CD14-positive monocyte (primary cell): ENCODE measurements at regions not wholly inside any gene's neighbourhood (a gene's known extent, or its start where the extent isn't known, plus 50 kb on each side); places are given as distances from the start of the nearest gene placed in this dataset.

Experiments
- DNase-seq, 3 donors: peaks; one replicate each; pipeline ENCODE4 v3.0.0-alpha.2; 2011 to 2022
- H2AFZ ChIP-seq: 2 replicates; pipeline ENCODE4 v1.6.0; 2012; ENCODE audit warnings: mild to moderate bottlenecking, low read depth, low read length, inconsistent platforms; ENCODE audit not compliant: insufficient read depth, poor library complexity, severe bottlenecking
- H3K27ac ChIP-seq, 2 donors: 1 replicate in 1 of 2; 2 replicates in 1 of 2; pipeline ENCODE4 v1.5.1; 2012 to 2013; ENCODE audit warnings: low read length in 2 of 2, control low read depth in 1 of 2, inconsistent platforms in 1 of 2, low read depth in 1 of 2, mild to moderate bottlenecking in 1 of 2
- H3K27me3 ChIP-seq, 2 donors: one replicate each; pipeline versions ENCODE4 v1.6.0 to v1.6.1; 2011 to 2013; ENCODE audit warnings: low read length in 2 of 2; ENCODE audit not compliant: control insufficient read depth in 2 of 2, insufficient read depth in 2 of 2
- H3K36me3 ChIP-seq, 2 donors: replicated peaks in 1 of 2; 1 replicate in 1 of 2; 2 replicates in 1 of 2; pipeline versions ENCODE4 v1.5.1 to v1.6.1; 2012 to 2013; ENCODE audit warnings: low read length in 2 of 2, control low read depth in 1 of 2, inconsistent platforms in 1 of 2, mild to moderate bottlenecking in 1 of 2; ENCODE audit not compliant: insufficient read depth in 2 of 2, control insufficient read depth in 1 of 2
- H3K4me1 ChIP-seq, 2 donors: 1 replicate in 1 of 2; 2 replicates in 1 of 2; pipeline versions ENCODE4 v1.5.1 to v1.6.1; 2012 to 2013; ENCODE audit warnings: low read length in 2 of 2, control low read depth in 1 of 2, inconsistent platforms in 1 of 2, mild to moderate bottlenecking in 1 of 2, moderate library complexity in 1 of 2; ENCODE audit not compliant: insufficient read depth in 2 of 2, control insufficient read depth in 1 of 2
- H3K4me2 ChIP-seq: replicated peaks from 2 replicates; pipeline ENCODE3; 2012; ENCODE audit warnings: low read length, moderate library complexity, mild to moderate bottlenecking; ENCODE audit not compliant: poor library complexity, severe bottlenecking; ENCODE audit errors: extremely low read depth
- H3K4me3 ChIP-seq, 3 experiments: fragments of 200-600 bp in 1 of 3; sonication (generic) in 1 of 3; replicated peaks in 1 of 3; 1 replicate in 2 of 3; 2 replicates in 1 of 3; pipeline ENCODE4 v1.5.1; 2011 to 2013; ENCODE audit warnings: low read length in 3 of 3, mild to moderate bottlenecking in 3 of 3, control low read depth in 2 of 3, low read depth in 2 of 3, inconsistent platforms in 1 of 3, moderate library complexity in 1 of 3
- H3K79me2 ChIP-seq: 2 replicates; pipeline ENCODE4 v1.6.0; 2012; ENCODE audit warnings: mild to moderate bottlenecking, control low read depth, inconsistent platforms, low read length, moderate library complexity; ENCODE audit not compliant: insufficient read depth
- H3K9ac ChIP-seq: 2 replicates; pipeline ENCODE4 v1.6.0; 2017; ENCODE audit warnings: low read length, mild to moderate bottlenecking; ENCODE audit not compliant: insufficient read depth, poor library complexity, severe bottlenecking
- H3K9me3 ChIP-seq, 2 donors: replicated peaks in 1 of 2; 1 replicate in 1 of 2; 2 replicates in 1 of 2; pipeline versions ENCODE4 v1.5.1 to v1.6.1; 2012 to 2013; ENCODE audit warnings: low read length in 2 of 2, control low read depth in 1 of 2; ENCODE audit not compliant: control insufficient read depth in 1 of 2, insufficient read depth in 1 of 2
- H4K20me1 ChIP-seq: 2 replicates; pipeline ENCODE4 v1.6.0; 2012; ENCODE audit warnings: mild to moderate bottlenecking, low read length, control low read depth, moderate library complexity; ENCODE audit not compliant: insufficient read depth
- H3K27ac Mint-ChIP-seq, 7 donors: one replicate each; pipeline ENCODE4 v1.8.0; 2020; ENCODE audit warnings: mild to moderate bottlenecking in 7 of 7, mixed read lengths in 7 of 7, moderate library complexity in 6 of 7, inconsistent platforms in 2 of 7
- H3K27me3 Mint-ChIP-seq, 3 donors: one replicate each; pipeline ENCODE4 v1.8.0; 2021 to 2022; ENCODE audit warnings: low read depth in 3 of 3, mild to moderate bottlenecking in 3 of 3, mixed read lengths in 3 of 3, moderate library complexity in 3 of 3, inconsistent platforms in 1 of 3
- H3K36me3 Mint-ChIP-seq, 2 donors: one replicate each; pipeline ENCODE4 v1.8.0; 2020; ENCODE audit warnings: mixed read lengths in 2 of 2, inconsistent platforms in 1 of 2, mild to moderate bottlenecking in 1 of 2
- H3K4me1 Mint-ChIP-seq: one replicate; pipeline ENCODE4 v1.8.0; 2020; ENCODE audit warnings: mild to moderate bottlenecking, mixed read lengths
- H3K4me3 Mint-ChIP-seq, 2 donors: one replicate each; pipeline ENCODE4 v1.8.0; 2020; ENCODE audit warnings: mild to moderate bottlenecking in 2 of 2, mixed read lengths in 2 of 2, moderate library complexity in 1 of 2
- H3K9me3 Mint-ChIP-seq, 7 donors: one replicate each; pipeline ENCODE4 v1.8.0; 2020 to 2022; ENCODE audit warnings: mixed read lengths in 7 of 7, mild to moderate bottlenecking in 6 of 7, moderate library complexity in 6 of 7, inconsistent platforms in 2 of 7
- WGBS: methylation state at CpG from one replicate; pipeline ENCODE4 v1.1.5; 2013; ENCODE audit warnings: missing lambda C conversion rate; ENCODE audit not compliant: insufficient coverage; 5-methylcytosine and 5-hydroxymethylcytosine counted together
- intact Hi-C, 2 donors: fragments of 100-400 bp; cut with micrococcal nuclease; formaldehyde crosslinking; loops; one replicate each; pipeline versions ENCODE4 v1.15.0 to v1.15.1; 2023
- TF ChIP-seq, protein P1 (sequence below): fragments of 200-600 bp; IDR thresholded peaks from one replicate; pipeline ENCODE4 v1.8.0; 2022; ENCODE audit warnings: antibody characterized with exemption, mild to moderate bottlenecking

- Histone ChIP-seq H3K9ac (no peak overlapping the region), H3K27ac (no peak overlapping the region), H3K9me3 (peaks cover 3 to 12% of the 10 kb centered on the region in 2 donors), H4K20me1 (no peaks in the 10 kb centered on the region), H3K27me3 (no peaks in the 10 kb centered on the region), H3K4me3 (no peak overlapping the region), H2AFZ (no peak overlapping the region), H3K36me3 (no peaks in the 10 kb centered on the region), H3K4me2 (no peak overlapping the region), H3K4me1 (peaks cover 0 to 2% of the 10 kb centered on the region in 2 donors), H3K79me2 (no peaks in the 10 kb centered on the region)
- peaks cover 0 to 2% (median 0%) of the 10 kb centered on the region in 3 donors for H3K27me3 Mint-ChIP-seq
- H3K4me3 Mint-ChIP-seq = no peak overlapping the region
- peaks cover 0 to 24% (median 0%) of the 10 kb centered on the region in 7 donors for H3K9me3 Mint-ChIP-seq
- intact Hi-C loops = no loop called here
- H3K27ac Mint-ChIP-seq = no peak overlapping the region
- TF ChIP-seq, protein P1, sequence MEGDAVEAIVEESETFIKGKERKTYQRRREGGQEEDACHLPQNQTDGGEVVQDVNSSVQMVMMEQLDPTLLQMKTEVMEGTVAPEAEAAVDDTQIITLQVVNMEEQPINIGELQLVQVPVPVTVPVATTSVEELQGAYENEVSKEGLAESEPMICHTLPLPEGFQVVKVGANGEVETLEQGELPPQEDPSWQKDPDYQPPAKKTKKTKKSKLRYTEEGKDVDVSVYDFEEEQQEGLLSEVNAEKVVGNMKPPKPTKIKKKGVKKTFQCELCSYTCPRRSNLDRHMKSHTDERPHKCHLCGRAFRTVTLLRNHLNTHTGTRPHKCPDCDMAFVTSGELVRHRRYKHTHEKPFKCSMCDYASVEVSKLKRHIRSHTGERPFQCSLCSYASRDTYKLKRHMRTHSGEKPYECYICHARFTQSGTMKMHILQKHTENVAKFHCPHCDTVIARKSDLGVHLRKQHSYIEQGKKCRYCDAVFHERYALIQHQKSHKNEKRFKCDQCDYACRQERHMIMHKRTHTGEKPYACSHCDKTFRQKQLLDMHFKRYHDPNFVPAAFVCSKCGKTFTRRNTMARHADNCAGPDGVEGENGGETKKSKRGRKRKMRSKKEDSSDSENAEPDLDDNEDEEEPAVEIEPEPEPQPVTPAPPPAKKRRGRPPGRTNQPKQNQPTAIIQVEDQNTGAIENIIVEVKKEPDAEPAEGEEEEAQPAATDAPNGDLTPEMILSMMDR = no peak
- WGBS = no CpG with 5 or more reads among the region's 2 CpGs
- H3K4me1 Mint-ChIP-seq = no peaks in the 10 kb centered on the region
- no peak for DNase-seq
- no peaks in the 10 kb centered on the region for H3K36me3 Mint-ChIP-seq
These were observed 314.4 kb downstream of the ANKRD30A start for GRCh38 chr10:37439826-37440225.

DNA sequence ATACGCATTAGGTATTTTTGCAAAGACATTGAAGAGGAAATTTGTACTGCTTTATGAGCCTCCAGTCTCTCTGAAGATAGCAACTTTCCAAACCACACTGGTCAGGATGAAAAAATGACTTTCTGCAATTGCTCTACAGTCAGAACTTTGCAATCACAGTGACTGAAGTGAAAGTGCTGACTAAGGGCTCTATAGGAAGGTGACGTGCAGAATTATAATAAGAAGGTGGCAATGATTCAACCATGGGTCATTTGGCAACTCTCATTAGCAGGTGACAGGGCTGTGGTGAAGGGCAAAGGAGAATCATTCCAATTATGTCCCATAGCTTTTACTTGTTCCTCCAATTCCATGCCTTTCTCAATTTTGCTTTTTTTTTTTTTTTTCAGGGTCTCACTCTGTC is 311.0 kb downstream of the ANKRD30A start:
- DNase-seq = no peak
- TF ChIP-seq, protein P1 = no peak
- Histone ChIP-seq H2AFZ (no peak overlapping the region), H3K4me1 (peaks cover 0 to 2% of the 10 kb centered on the region in 2 donors), H3K9ac (no peak overlapping the region), H3K4me2 (no peak overlapping the region), H3K27me3 (no peaks in the 10 kb centered on the region), H3K36me3 (no peaks in the 10 kb centered on the region), H3K9me3 (peaks cover 0 to under 1% of the 10 kb centered on the region in 2 donors), H3K79me2 (no peaks in the 10 kb centered on the region), H4K20me1 (no peaks in the 10 kb centered on the region), H3K4me3 (no peak overlapping the region), H3K27ac (no peak overlapping the region)
- peaks cover 0 to 11% (median under 1%) of the 10 kb centered on the region in 7 donors for H3K9me3 Mint-ChIP-seq
- H3K27me3 Mint-ChIP-seq = peaks cover 0 to 2% (median 0%) of the 10 kb centered on the region in 3 donors
- no peaks in the 10 kb centered on the region for H3K4me1 Mint-ChIP-seq
- no peaks in the 10 kb centered on the region for H3K36me3 Mint-ChIP-seq
- intact Hi-C loops = no loop called here
- no peak overlapping the region for H3K27ac Mint-ChIP-seq
- no CpG with 5 or more reads among the region's 2 CpGs for WGBS
- no peak overlapping the region for H3K4me3 Mint-ChIP-seq
